GM06990 (cell line): ENCODE measurements at regions not wholly inside any gene's neighbourhood (a gene's known extent, or its start where the extent isn't known, plus 50 kb on each side); places are given as distances from the start of the nearest gene placed in this dataset.

Source experiments
- DNase-seq: peaks from one replicate; pipeline ENCODE4 v3.0.0-alpha.2; 2011; ENCODE audit not compliant: insufficient read length; ENCODE audit errors: extremely low read depth
- H3K27me3 ChIP-seq: replicated peaks from 2 replicates; pipeline ENCODE4 v1.6.0; 2011; ENCODE audit warnings: low read length; ENCODE audit not compliant: control insufficient read depth, insufficient read depth
- H3K36me3 ChIP-seq: 2 replicates; pipeline ENCODE4 v1.5.1; 2011; ENCODE audit warnings: low read length; ENCODE audit not compliant: control insufficient read depth, insufficient read depth
- H3K4me3 ChIP-seq: replicated peaks from 2 replicates; pipeline ENCODE4 v1.5.1; 2011; ENCODE audit warnings: low read depth, mild to moderate bottlenecking, control low read depth, low read length
- TF ChIP-seq, protein P1 (sequence below): IDR thresholded peaks from 2 replicates; pipeline ENCODE4 v1.5.1; 2011; ENCODE audit warnings: low read length, control low read depth, mild to moderate bottlenecking, inconsistent platforms; ENCODE audit not compliant: insufficient read depth, poor library complexity, severe bottlenecking

DNA sequence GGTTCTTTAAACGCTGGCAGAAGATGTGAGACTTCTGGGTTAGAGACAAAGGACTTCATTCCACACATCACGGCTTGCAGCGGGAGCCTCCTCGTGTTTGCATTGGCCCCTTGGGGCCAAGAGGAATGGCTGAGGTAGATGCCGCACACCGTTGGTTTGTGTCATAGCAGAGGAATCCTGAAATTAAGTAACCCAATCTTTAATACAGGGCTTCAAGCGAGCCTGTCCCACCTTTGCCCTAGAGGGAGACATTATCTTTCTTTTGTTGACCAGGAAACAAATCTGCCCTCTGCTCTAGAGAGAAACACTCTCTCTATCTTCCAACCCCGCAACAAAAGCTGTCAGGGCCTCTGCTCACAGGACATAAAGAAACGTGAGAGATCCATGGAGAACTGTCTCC, 277.5 kb upstream of the ZFP64 start:
- no peaks in the 10 kb centered on the region for H3K36me3 ChIP-seq
- DNase-seq: no peak
- H3K4me3 ChIP-seq: no peak overlapping the region
- TF ChIP-seq, protein P1, sequence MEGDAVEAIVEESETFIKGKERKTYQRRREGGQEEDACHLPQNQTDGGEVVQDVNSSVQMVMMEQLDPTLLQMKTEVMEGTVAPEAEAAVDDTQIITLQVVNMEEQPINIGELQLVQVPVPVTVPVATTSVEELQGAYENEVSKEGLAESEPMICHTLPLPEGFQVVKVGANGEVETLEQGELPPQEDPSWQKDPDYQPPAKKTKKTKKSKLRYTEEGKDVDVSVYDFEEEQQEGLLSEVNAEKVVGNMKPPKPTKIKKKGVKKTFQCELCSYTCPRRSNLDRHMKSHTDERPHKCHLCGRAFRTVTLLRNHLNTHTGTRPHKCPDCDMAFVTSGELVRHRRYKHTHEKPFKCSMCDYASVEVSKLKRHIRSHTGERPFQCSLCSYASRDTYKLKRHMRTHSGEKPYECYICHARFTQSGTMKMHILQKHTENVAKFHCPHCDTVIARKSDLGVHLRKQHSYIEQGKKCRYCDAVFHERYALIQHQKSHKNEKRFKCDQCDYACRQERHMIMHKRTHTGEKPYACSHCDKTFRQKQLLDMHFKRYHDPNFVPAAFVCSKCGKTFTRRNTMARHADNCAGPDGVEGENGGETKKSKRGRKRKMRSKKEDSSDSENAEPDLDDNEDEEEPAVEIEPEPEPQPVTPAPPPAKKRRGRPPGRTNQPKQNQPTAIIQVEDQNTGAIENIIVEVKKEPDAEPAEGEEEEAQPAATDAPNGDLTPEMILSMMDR: no peak
- H3K27me3 ChIP-seq: no peaks in the 10 kb centered on the region

DNA sequence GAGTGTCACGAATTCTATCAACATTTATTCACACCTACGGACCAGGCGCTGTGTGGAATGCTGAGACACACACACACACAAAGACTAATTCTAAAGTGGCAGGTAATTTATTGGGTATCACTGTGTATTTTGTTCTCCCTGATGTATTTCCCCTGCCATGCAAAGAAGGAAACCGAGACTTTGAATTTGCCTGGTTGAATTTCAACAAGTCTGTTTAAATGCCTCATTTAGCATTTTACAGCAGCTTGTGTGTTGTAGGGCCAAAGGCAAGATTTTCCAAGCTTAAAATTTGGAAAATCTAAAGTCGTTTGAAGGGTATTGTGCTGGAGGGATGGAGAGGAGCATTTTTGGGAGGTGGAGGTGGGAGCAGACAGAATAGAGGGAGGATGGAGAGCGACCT, 274.4 kb upstream of the ZFP64 start:
- DNase-seq: no peak
- no peaks in the 10 kb centered on the region for H3K36me3 ChIP-seq
- TF ChIP-seq, protein P1: no peak
- no peak overlapping the region for H3K4me3 ChIP-seq
- H3K27me3 ChIP-seq: no peaks in the 10 kb centered on the region

DNA sequence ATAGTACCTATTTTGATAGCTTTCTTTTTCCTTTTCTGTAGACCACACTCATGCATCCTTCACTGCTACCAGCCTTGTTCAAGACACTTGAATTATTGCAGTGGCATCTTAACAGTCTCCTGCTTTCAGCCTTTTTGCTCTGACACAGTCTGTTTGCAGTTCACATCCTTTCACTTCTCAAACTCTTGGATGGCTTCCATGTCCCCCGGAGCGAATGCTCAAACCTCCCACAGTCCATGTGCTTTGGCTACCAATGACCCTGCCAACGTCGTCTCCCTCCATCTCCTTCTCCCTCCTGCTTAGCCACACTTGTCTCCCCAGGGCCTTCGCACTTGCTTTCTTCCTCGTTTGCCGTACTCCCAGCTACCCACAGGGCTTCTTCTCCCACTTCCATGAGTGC, 270.0 kb upstream of the ZFP64 start:
- Histone ChIP-seq H3K36me3 (no peaks in the 10 kb centered on the region), H3K27me3 (no peaks in the 10 kb centered on the region), H3K4me3 (no peak overlapping the region)
- TF ChIP-seq, protein P1: no peak
- DNase-seq: no peak

DNA sequence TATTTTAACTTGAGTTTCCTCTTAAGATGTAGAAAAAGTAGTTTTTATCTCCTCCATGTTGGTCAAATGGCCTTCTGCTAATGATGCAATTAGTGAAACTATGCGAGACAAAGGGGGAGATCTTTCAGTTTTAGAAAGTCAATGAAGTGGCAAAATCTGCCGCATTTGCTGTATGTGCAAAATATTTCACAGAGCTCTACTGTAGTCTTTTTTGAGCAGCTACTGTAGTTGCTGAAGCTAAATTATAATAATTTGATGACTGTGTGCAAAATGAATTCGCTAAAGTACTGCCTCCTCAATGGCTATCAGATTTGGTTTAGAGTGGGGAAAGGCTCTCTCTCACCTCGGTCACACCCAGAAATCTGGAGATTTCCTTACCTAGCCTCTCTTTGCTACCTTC, 267.6 kb upstream of the ZFP64 start:
- H3K27me3 ChIP-seq: no peaks in the 10 kb centered on the region
- DNase-seq: no peak
- no peaks in the 10 kb centered on the region for H3K36me3 ChIP-seq
- TF ChIP-seq, protein P1: no peak
- H3K4me3 ChIP-seq: no peak overlapping the region

DNA sequence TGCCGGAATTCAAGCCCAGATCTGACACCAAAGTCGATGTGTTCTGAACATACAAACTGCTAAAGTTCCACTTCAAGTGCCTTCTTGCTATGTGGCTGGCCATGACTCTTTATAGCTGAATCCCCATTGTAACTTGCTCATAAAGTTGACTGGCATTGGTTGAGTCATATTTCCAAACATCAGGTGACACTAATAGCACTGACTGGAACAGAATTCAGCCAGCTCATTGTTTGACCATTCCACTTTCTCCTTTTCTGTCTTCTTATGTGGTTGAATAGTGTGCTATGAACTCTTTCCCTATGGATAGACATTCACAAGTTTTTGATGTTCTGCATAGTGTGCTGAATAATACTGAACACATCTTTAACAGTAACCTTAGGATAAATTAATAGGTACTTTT, 266.2 kb upstream of the ZFP64 start:
- H3K36me3 ChIP-seq: no peaks in the 10 kb centered on the region
- no peaks in the 10 kb centered on the region for H3K27me3 ChIP-seq
- no peak overlapping the region for H3K4me3 ChIP-seq
- TF ChIP-seq, protein P1: no peak
- no peak for DNase-seq

DNA sequence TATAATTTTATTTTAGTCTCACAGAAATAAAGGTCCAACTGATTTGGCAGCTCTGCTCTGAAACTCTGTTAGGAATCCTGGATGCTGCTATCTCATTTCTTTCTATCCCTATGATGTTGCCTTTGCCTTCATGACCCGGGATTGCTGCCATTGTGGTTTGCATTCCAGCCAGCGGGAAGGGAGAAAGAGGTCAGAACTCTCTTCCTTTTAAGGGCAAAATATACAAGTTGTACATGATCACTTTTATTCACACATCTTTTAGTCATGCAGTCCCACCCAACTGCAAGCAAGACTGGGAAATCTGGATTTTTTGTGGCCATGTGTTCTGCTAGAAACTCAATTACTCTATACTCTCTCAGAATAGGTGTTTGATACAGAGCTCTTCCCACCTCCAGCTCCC, 263.1 kb upstream of the ZFP64 start:
- Histone ChIP-seq H3K36me3 (no peaks in the 10 kb centered on the region), H3K4me3 (no peak overlapping the region), H3K27me3 (no peaks in the 10 kb centered on the region)
- DNase-seq: no peak
- TF ChIP-seq, protein P1: no peak
